ENCODE measurements at regions not wholly inside any gene's neighbourhood (a gene's known extent, or its start where the extent isn't known, plus 50 kb on each side); places are given as distances from the start of the nearest gene placed in this dataset.

- TF ChIP-seq POLR2AphosphoS5 (IDR thresholded peaks at IDR 0.05) (no peak), CTCF (IDR thresholded peaks at IDR 0.05) (no peak), POLR2A (IDR thresholded peaks at IDR 0.05) (no peak)
Measured at GRCh38 chr3:150077581-150078247, 107.0 kb upstream of the PFN2 start.
